RWPE2 (cell line): ENCODE measurements at regions not wholly inside any gene's neighbourhood (a gene's known extent, or its start where the extent isn't known, plus 50 kb on each side); places are given as distances from the start of the nearest gene placed in this dataset.

ENCODE experiments used
- ATAC-seq: fragments of 200-7000 bp; cut with Tn5 transposase; 3 replicates; pipeline ENCODE4 v1.9.1; 2021; ENCODE audit warnings: low read depth
- DNase-seq: peaks from one replicate; pipeline ENCODE4 v3.0.0-alpha.2; 2020; ENCODE audit warnings: low spot score
- H3K27ac ChIP-seq: fragments of 450-650 bp; 2 replicates; pipeline ENCODE4 v1.5.1; 2017; ENCODE audit warnings: mild to moderate bottlenecking; ENCODE audit not compliant: poor library complexity, severe bottlenecking
- H3K27me3 ChIP-seq: fragments of 250-450 bp; sonication (Bioruptor Pico); 2 replicates; pipeline ENCODE4 v1.5.1; 2021; ENCODE audit warnings: mild to moderate bottlenecking, moderate library complexity; ENCODE audit not compliant: insufficient read depth, poor library complexity, severe bottlenecking
- H3K36me3 ChIP-seq: fragments of 250-450 bp; sonication (Bioruptor Pico); 2 replicates; pipeline ENCODE4 v1.5.1; 2020; ENCODE audit warnings: low read depth, mild to moderate bottlenecking, moderate library complexity
- H3K4me1 ChIP-seq: fragments of 250-450 bp; sonication (Bioruptor Pico); 2 replicates; pipeline ENCODE4 v1.5.1; 2021; ENCODE audit warnings: mild to moderate bottlenecking, moderate library complexity; ENCODE audit not compliant: insufficient read depth, poor library complexity, severe bottlenecking
- H3K4me3 ChIP-seq: fragments of 250-450 bp; sonication (Bioruptor Pico); 2 replicates; pipeline ENCODE4 v1.5.1; 2021; ENCODE audit warnings: mild to moderate bottlenecking, moderate library complexity; ENCODE audit not compliant: severe bottlenecking
- H3K9me3 ChIP-seq: fragments of 250-450 bp; sonication (Bioruptor Pico); 2 replicates; pipeline ENCODE4 v1.5.1; 2021; ENCODE audit warnings: mild to moderate bottlenecking, moderate library complexity; ENCODE audit not compliant: severe bottlenecking
- TF ChIP-seq, protein P1 (sequence below): fragments of 450-650 bp; IDR thresholded peaks from one replicate; pipeline ENCODE4 v1.5.1; 2017; ENCODE audit warnings: mild to moderate bottlenecking, moderate library complexity; ENCODE audit not compliant: poor library complexity, severe bottlenecking

GRCh38 chr2:14827226-14828023 is 194.9 kb downstream of the LRATD1 start:
- Histone ChIP-seq H3K27ac (no peak overlapping the region), H3K4me1 (no peaks in the 10 kb centered on the region), H3K27me3 (no peaks in the 10 kb centered on the region), H3K4me3 (no peak overlapping the region), H3K36me3 (no peaks in the 10 kb centered on the region), H3K9me3 (no peaks in the 10 kb centered on the region)
- DNase-seq (no peak), ATAC-seq (no peak)
- TF ChIP-seq, protein P1, sequence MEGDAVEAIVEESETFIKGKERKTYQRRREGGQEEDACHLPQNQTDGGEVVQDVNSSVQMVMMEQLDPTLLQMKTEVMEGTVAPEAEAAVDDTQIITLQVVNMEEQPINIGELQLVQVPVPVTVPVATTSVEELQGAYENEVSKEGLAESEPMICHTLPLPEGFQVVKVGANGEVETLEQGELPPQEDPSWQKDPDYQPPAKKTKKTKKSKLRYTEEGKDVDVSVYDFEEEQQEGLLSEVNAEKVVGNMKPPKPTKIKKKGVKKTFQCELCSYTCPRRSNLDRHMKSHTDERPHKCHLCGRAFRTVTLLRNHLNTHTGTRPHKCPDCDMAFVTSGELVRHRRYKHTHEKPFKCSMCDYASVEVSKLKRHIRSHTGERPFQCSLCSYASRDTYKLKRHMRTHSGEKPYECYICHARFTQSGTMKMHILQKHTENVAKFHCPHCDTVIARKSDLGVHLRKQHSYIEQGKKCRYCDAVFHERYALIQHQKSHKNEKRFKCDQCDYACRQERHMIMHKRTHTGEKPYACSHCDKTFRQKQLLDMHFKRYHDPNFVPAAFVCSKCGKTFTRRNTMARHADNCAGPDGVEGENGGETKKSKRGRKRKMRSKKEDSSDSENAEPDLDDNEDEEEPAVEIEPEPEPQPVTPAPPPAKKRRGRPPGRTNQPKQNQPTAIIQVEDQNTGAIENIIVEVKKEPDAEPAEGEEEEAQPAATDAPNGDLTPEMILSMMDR: no peak

- no peak overlapping the region for H3K4me3 ChIP-seq
- H3K36me3 ChIP-seq: no peaks in the 10 kb centered on the region
- TF ChIP-seq, protein P1: no peak
- no peaks in the 10 kb centered on the region for H3K27me3 ChIP-seq
- no peaks in the 10 kb centered on the region for H3K9me3 ChIP-seq
- H3K4me1 ChIP-seq: no peaks in the 10 kb centered on the region
- ATAC-seq: no peak
- no peak overlapping the region for H3K27ac ChIP-seq
- no peak for DNase-seq
Measured at GRCh38 chr2:14828223-14828622, 195.7 kb downstream of the LRATD1 start.

DNA sequence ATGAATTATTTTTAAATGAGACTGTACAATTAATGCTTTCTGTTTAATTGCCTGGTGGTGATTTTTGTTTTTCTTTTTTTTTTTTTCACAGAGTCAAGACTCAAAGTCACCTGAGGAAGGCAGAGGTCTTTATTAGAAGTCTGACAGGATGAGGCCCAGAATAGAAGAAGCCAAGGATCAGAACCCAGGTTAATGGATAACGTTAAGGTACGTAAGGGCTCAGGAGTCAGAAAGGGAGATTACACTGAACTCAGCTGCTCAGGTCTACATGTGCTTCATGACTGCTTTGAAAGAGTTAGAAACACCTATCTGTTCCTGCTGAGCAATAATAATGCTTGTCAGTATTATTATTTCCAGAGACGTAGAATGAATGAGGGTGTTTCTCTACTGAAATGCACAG is 196.5 kb downstream of the LRATD1 start:
- no peaks in the 10 kb centered on the region for H3K27me3 ChIP-seq
- no peaks in the 10 kb centered on the region for H3K4me1 ChIP-seq
- no peak overlapping the region for H3K27ac ChIP-seq
- H3K36me3 ChIP-seq: no peaks in the 10 kb centered on the region
- no peaks in the 10 kb centered on the region for H3K9me3 ChIP-seq
- TF ChIP-seq, protein P1: no peak
- ATAC-seq (no peak), DNase-seq (no peak)
- H3K4me3 ChIP-seq: no peak overlapping the region

- no peaks in the 10 kb centered on the region for H3K9me3 ChIP-seq
- H3K4me3 ChIP-seq: no peak overlapping the region
- no peak for DNase-seq
- no peak overlapping the region for H3K27ac ChIP-seq
- H3K27me3 ChIP-seq: no peaks in the 10 kb centered on the region
- TF ChIP-seq, protein P1: peak; percentile 40
- H3K4me1 ChIP-seq: no peaks in the 10 kb centered on the region
- no peak for ATAC-seq
- no peaks in the 10 kb centered on the region for H3K36me3 ChIP-seq
Measured at GRCh38 chr2:14831458-14831857, 198.9 kb downstream of the LRATD1 start.
